Uterus (tissue), 3 donors: ENCODE measurements at regions not wholly inside any gene's neighbourhood (a gene's known extent, or its start where the extent isn't known, plus 50 kb on each side); places are given as distances from the start of the nearest gene placed in this dataset.

Source experiments
- DNase-seq, 2 donors: peaks; one replicate each; pipeline ENCODE4 v3.0.0-alpha.2; 2019 to 2020
- H3K27ac ChIP-seq, 2 donors: fragments of 200-600 bp; sonication (generic); 1 replicate in 1 of 2; 2 replicates in 1 of 2; pipeline ENCODE4 v1.5.1; 2016 to 2018
- H3K27me3 ChIP-seq, 2 donors: fragments of 200-600 bp; sonication (generic); one replicate each; pipeline ENCODE4 v1.5.1; 2018 to 2019; ENCODE audit warnings: control low read depth in 1 of 2
- H3K36me3 ChIP-seq, 2 donors: fragments of 200-600 bp; sonication (generic); one replicate each; pipeline ENCODE4 v1.5.1; 2019; ENCODE audit warnings: control low read depth in 1 of 2
- H3K4me1 ChIP-seq, 2 donors: fragments of 200-600 bp; sonication (generic); one replicate each; pipeline ENCODE4 v1.5.1; 2018 to 2019; ENCODE audit warnings: control low read depth in 1 of 2
- H3K4me3 ChIP-seq, 2 donors: fragments of 200-600 bp; sonication (generic); 1 replicate in 1 of 2; 2 replicates in 1 of 2; pipeline ENCODE4 v1.5.1; 2018 to 2019; ENCODE audit warnings: mild to moderate bottlenecking in 1 of 2
- H3K9me3 ChIP-seq, 2 donors: fragments of 200-600 bp; sonication (generic); one replicate each; pipeline ENCODE4 v1.5.1; 2019; ENCODE audit warnings: control low read depth in 1 of 2
- POLR2A ChIP-seq, 2 donors: fragments of 450-650 bp; IDR thresholded peaks; one replicate each; pipeline ENCODE4 v1.6.1; 2016; ENCODE audit warnings: antibody characterized with exemption in 2 of 2, mild to moderate bottlenecking in 1 of 2, moderate library complexity in 1 of 2
- intact Hi-C: fragments of 100-400 bp; cut with DNase I; formaldehyde crosslinking; loops from one replicate; pipeline ENCODE4 v1.15.1; 2023; ENCODE audit warnings: low total_unique reads
- TF ChIP-seq, protein P1 (sequence below), 4 experiments: fragments of 200-600 bp in 2 of 4; fragments of 450-650 bp in 2 of 4; sonication (generic) in 2 of 4; IDR thresholded peaks; one replicate each; pipeline ENCODE4 v1.5.1; 2016 to 2019; ENCODE audit warnings: antibody characterized with exemption in 4 of 4, mild to moderate bottlenecking in 2 of 4, moderate library complexity in 1 of 4
- donor health status: DM: yes; HTN: yes; CAD: no.

DNA sequence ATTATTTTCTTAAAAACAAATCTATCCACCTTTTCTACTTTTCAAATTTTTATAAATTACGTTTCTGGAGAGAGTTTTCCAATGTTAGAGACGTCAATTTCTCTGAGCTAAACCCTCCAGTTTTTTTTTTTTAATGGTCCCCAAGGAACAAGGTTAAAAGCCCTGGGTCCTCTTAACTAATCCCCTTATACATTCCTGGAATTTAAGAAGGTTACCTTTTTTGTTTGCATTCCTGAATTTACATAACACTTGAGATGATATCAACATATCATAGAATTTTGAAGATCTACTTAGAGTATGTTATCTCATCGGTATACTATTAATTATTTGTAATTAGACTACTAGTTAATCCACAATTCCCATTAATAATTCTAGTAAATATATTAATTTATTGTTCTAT, 662.2 kb upstream of the LRFN5 start:
- Histone ChIP-seq H3K27ac (no peak overlapping the region), H3K27me3 (no peaks in the 10 kb centered on the region), H3K4me1 (no peaks in the 10 kb centered on the region), H3K36me3 (no peaks in the 10 kb centered on the region), H3K9me3 (no peaks in the 10 kb centered on the region), H3K4me3 (no peak overlapping the region)
- TF ChIP-seq, protein P1, sequence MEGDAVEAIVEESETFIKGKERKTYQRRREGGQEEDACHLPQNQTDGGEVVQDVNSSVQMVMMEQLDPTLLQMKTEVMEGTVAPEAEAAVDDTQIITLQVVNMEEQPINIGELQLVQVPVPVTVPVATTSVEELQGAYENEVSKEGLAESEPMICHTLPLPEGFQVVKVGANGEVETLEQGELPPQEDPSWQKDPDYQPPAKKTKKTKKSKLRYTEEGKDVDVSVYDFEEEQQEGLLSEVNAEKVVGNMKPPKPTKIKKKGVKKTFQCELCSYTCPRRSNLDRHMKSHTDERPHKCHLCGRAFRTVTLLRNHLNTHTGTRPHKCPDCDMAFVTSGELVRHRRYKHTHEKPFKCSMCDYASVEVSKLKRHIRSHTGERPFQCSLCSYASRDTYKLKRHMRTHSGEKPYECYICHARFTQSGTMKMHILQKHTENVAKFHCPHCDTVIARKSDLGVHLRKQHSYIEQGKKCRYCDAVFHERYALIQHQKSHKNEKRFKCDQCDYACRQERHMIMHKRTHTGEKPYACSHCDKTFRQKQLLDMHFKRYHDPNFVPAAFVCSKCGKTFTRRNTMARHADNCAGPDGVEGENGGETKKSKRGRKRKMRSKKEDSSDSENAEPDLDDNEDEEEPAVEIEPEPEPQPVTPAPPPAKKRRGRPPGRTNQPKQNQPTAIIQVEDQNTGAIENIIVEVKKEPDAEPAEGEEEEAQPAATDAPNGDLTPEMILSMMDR (IDR thresholded peaks at IDR 0.05), result no peak
- no peak for TF ChIP-seq POLR2A (IDR thresholded peaks at IDR 0.05)
- intact Hi-C loops, result no loop called here
- DNase-seq, result no peak

GRCh38 chr14:40936861-40937260, 669.8 kb upstream of the LRFN5 start:
- no peak for DNase-seq
- H3K27ac ChIP-seq, result no peak overlapping the region
- no peaks in the 10 kb centered on the region for H3K4me1 ChIP-seq
- H3K36me3 ChIP-seq, result no peaks in the 10 kb centered on the region
- no peaks in the 10 kb centered on the region for H3K9me3 ChIP-seq
- intact Hi-C loops, result no loop called here
- H3K27me3 ChIP-seq, result no peaks in the 10 kb centered on the region
- no peak overlapping the region for H3K4me3 ChIP-seq
- no peak for TF ChIP-seq POLR2A (IDR thresholded peaks at IDR 0.05)
- TF ChIP-seq, protein P1 (IDR thresholded peaks at IDR 0.05), result no peak

GRCh38 chr14:40920380-40920779, 686.3 kb upstream of the LRFN5 start:
- H3K9me3 ChIP-seq, result no peaks in the 10 kb centered on the region
- H3K36me3 ChIP-seq, result no peaks in the 10 kb centered on the region
- no peak for TF ChIP-seq POLR2A (IDR thresholded peaks at IDR 0.05)
- TF ChIP-seq, protein P1 (IDR thresholded peaks at IDR 0.05), result no peak
- DNase-seq, result no peak
- H3K4me1 ChIP-seq, result no peaks in the 10 kb centered on the region
- no peak overlapping the region for H3K4me3 ChIP-seq
- H3K27ac ChIP-seq, result no peak overlapping the region
- no peaks in the 10 kb centered on the region for H3K27me3 ChIP-seq
- intact Hi-C loops, result no loop called here

DNA sequence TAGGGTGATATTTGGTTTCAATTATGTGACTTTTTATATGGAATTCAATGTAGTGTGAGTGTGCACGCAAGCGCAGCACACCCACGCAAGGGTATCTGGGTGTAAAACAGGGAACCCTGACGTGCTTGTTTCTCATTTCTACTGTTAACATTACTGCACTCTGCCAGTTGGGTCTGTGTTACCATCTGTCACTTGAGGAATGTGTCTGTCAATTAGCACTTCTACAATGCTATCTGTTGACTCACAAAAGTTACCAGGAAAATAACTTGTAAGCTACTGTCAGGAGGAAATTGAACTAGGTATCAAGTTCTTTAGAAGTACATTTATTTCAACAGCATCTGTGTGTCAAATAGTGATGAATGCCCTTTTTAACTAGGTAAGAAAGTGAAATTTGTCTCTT, 695.5 kb upstream of the LRFN5 start:
- no peaks in the 10 kb centered on the region for H3K4me1 ChIP-seq
- no peaks in the 10 kb centered on the region for H3K27me3 ChIP-seq
- DNase-seq, result no peak
- H3K4me3 ChIP-seq, result no peak overlapping the region
- intact Hi-C loops, result no loop called here
- H3K36me3 ChIP-seq, result no peaks in the 10 kb centered on the region
- no peak overlapping the region for H3K27ac ChIP-seq
- no peaks in the 10 kb centered on the region for H3K9me3 ChIP-seq
- TF ChIP-seq POLR2A (IDR thresholded peaks at IDR 0.05), result no peak
- TF ChIP-seq, protein P1 (IDR thresholded peaks at IDR 0.05), result no peak

DNA sequence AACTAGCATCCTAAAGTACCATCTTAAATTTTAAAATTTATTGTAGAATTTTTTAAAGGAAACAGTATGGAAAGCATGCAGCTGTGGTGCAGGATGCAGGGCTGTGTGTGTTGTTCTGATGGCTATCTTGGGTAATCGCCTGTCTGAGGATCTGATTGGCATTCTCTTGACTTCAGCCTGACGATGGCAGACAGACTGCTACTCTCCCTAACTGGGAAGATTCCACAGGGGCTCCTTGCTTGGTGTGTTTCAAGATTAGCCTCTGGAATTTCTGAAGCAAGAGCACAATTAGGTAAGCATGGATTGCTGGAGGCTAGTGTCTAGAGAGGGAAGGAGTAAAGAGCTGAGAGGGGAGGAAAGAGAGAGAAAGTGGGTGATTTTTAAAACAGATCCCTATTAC, 696.8 kb upstream of the LRFN5 start:
- intact Hi-C loops, result no loop called here
- Histone ChIP-seq H3K4me1 (no peaks in the 10 kb centered on the region), H3K4me3 (no peak overlapping the region), H3K27me3 (no peaks in the 10 kb centered on the region), H3K27ac (no peak overlapping the region), H3K36me3 (no peaks in the 10 kb centered on the region), H3K9me3 (no peaks in the 10 kb centered on the region)
- no peak for DNase-seq
- no peak for TF ChIP-seq POLR2A (IDR thresholded peaks at IDR 0.05)
- TF ChIP-seq, protein P1 (IDR thresholded peaks at IDR 0.05), result no peak
